Nephron progenitor cell (in vitro differentiated cells): ENCODE measurements at regions not wholly inside any gene's neighbourhood (a gene's known extent, or its start where the extent isn't known, plus 50 kb on each side); places are given as distances from the start of the nearest gene placed in this dataset.

ENCODE experiments used
- DNase-seq: peaks from one replicate; pipeline ENCODE4 v3.0.0; 2021
- H3K27ac Mint-ChIP-seq: 2 replicates; pipeline ENCODE4 v1.8.0; 2021; ENCODE audit warnings: mild to moderate bottlenecking, moderate library complexity, mixed read lengths
- H3K27me3 Mint-ChIP-seq: 2 replicates; pipeline ENCODE4 v1.8.0; 2021; ENCODE audit warnings: mild to moderate bottlenecking, low read depth, mixed read lengths; ENCODE audit not compliant: poor library complexity
- H3K36me3 Mint-ChIP-seq: 2 replicates; pipeline ENCODE4 v1.8.0; 2021; ENCODE audit warnings: low read depth, mixed read lengths
- H3K4me1 Mint-ChIP-seq: 2 replicates; pipeline ENCODE4 v1.8.0; 2021; ENCODE audit warnings: mixed read lengths
- H3K4me3 Mint-ChIP-seq: 2 replicates; pipeline ENCODE4 v1.8.0; 2021; ENCODE audit warnings: mild to moderate bottlenecking, moderate library complexity, mixed read lengths
- H3K9me3 Mint-ChIP-seq: 2 replicates; pipeline ENCODE4 v1.8.0; 2021; ENCODE audit warnings: mild to moderate bottlenecking, moderate library complexity, mixed read lengths
- CTCF ChIP-seq: fragments of 200-600 bp; sonication (generic); IDR thresholded peaks from 2 replicates; pipeline ENCODE4 v1.5.0; 2021; ENCODE audit warnings: antibody characterized with exemption

DNA sequence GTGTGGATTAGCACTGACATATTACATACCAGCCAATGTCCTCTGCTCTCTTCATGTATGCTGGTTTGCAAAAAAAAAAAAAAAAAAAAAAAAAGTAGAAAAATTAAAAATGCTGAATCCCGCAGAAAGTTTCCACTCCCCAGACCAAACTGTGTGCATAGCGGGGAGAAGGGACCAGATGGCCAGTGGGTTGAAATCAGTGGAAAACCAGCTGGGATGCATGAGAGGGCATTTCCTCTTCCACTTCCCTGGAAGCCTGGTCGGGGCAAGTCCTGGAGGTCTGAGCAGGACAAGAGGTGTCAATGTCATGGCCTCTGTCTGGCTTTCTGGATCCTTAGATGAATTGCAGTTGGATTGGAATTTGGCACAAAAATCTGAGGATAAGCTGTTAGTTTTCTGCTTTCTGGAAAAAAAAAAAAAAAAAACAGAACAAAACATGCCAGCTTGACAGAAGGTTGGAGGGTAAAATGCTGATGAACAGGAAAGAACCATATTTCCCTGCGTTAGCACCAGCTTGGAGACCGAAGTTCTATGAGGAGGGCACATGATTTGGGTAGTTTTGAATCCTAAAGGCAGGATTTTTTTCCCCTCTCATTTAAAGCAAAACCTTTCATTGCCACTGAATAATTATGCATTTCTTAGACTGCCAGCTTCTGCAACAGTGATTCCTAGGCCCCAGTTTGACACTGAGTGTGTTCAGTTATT is 941.5 kb upstream of the EEF2KMT start:
- TF ChIP-seq CTCF: no peak
- peaks cover 8% of the 10 kb centered on the region for H3K9me3 Mint-ChIP-seq
- no peak overlapping the region for H3K4me3 Mint-ChIP-seq
- DNase-seq: no peak
- H3K27me3 Mint-ChIP-seq: peaks cover 10% of the 10 kb centered on the region
- no peak overlapping the region for H3K27ac Mint-ChIP-seq
- no peaks in the 10 kb centered on the region for H3K4me1 Mint-ChIP-seq
- H3K36me3 Mint-ChIP-seq: no peaks in the 10 kb centered on the region

DNA sequence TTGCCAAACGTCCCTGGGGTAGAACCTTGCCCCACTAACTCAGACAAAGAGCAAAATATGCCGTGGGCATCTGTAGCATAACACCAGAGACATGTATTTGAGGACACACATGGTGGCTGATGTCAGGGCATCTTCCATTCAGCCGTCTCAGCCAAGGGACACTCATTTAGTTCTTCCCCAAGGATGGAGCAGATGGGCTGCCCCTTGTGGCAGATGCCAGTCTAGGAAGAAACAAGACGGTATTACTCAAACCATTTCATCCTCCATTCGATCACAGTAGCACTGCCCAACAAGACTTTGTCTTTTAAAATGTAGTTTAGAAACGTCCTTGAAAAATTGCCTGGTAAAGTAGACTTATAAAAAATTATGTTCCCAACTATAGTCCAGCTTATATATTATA is 937.6 kb upstream of the EEF2KMT start:
- H3K36me3 Mint-ChIP-seq: no peaks in the 10 kb centered on the region
- TF ChIP-seq CTCF: no peak
- H3K9me3 Mint-ChIP-seq: peaks cover 2% of the 10 kb centered on the region
- no peak overlapping the region for H3K27ac Mint-ChIP-seq
- DNase-seq: no peak
- H3K4me3 Mint-ChIP-seq: no peak overlapping the region
- no peaks in the 10 kb centered on the region for H3K4me1 Mint-ChIP-seq
- H3K27me3 Mint-ChIP-seq: peaks cover 7% of the 10 kb centered on the region

- Mint-ChIP-seq H3K4me3 (no peak overlapping the region), H3K36me3 (no peaks in the 10 kb centered on the region), H3K4me1 (no peaks in the 10 kb centered on the region), H3K9me3 (no peaks in the 10 kb centered on the region), H3K27ac (no peak overlapping the region), H3K27me3 (peaks cover 7% of the 10 kb centered on the region)
- no peak for DNase-seq
- TF ChIP-seq CTCF: no peak
Measured at GRCh38 chr16:6034511-6034910, 936.9 kb upstream of the EEF2KMT start.

DNA sequence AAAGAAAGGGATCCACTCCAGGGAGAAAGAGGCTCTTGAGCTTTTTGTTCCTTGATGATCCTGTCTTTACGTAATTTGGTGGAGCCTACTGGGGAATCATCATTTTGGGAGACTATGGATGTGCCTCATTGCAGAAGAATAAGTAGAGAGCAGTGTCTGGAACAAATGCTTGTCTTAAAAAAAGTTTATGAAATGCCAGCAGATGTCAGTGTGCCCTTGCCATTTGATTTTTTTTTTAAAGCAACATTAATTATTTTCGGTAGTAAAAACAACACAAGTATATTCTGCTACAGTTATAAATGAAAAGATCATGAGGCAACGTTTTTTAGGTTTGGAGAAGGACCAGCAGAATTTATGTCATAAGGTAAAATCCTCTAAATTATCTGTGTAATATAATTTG is 934.8 kb upstream of the EEF2KMT start:
- no peak for TF ChIP-seq CTCF
- no peaks in the 10 kb centered on the region for H3K36me3 Mint-ChIP-seq
- H3K9me3 Mint-ChIP-seq: no peaks in the 10 kb centered on the region
- H3K27ac Mint-ChIP-seq: no peak overlapping the region
- no peaks in the 10 kb centered on the region for H3K4me1 Mint-ChIP-seq
- no peak overlapping the region for H3K4me3 Mint-ChIP-seq
- DNase-seq: no peak
- peaks cover 14% of the 10 kb centered on the region for H3K27me3 Mint-ChIP-seq

GRCh38 chr16:6031567-6031966 is 934.0 kb upstream of the EEF2KMT start:
- Mint-ChIP-seq H3K27ac (no peak overlapping the region), H3K9me3 (no peaks in the 10 kb centered on the region), H3K4me1 (no peaks in the 10 kb centered on the region), H3K4me3 (no peak overlapping the region), H3K27me3 (peaks cover 19% of the 10 kb centered on the region), H3K36me3 (no peaks in the 10 kb centered on the region)
- DNase-seq: no peak
- TF ChIP-seq CTCF: no peak

DNA sequence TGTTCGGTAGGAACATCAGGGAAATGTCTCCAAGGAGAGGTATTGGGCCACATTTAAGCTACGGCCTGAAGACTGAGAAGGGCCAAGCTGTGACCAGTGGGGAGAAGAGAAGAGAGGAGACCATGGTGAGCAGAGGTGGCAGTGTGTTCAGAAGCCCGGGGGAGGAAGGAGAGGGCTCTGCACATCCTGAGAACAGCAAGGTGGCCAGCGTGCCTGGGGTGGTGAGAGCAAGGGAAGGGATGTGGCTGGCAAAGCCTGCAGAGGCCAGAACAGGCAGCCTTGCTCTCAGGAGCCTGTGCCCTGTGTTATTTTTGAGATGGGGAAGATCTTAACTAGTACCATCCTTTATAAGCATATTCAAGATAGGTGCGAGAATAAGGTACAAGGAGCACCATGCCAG is 933.5 kb upstream of the EEF2KMT start:
- Mint-ChIP-seq H3K4me1 (no peaks in the 10 kb centered on the region), H3K9me3 (no peaks in the 10 kb centered on the region), H3K4me3 (no peak overlapping the region), H3K36me3 (no peaks in the 10 kb centered on the region), H3K27me3 (peaks cover 21% of the 10 kb centered on the region), H3K27ac (no peak overlapping the region)
- no peak for DNase-seq
- TF ChIP-seq CTCF: no peak
